OCI-LY3 (cell line): ENCODE measurements at regions not wholly inside any gene's neighbourhood (a gene's known extent, or its start where the extent isn't known, plus 50 kb on each side); places are given as distances from the start of the nearest gene placed in this dataset.

Source experiments
- H2AFZ ChIP-seq: fragments of 200-600, 300-600 bp; shearing (Covaris generic); 2 replicates; pipeline ENCODE4 v1.6.0; 2014; ENCODE audit warnings: antibody characterized with exemption, low read depth, low read length
- H3K27ac ChIP-seq: fragments of 200-600, 300-600 bp; sonication (generic); 2 replicates; pipeline ENCODE4 v1.5.1; 2014; ENCODE audit warnings: mild to moderate bottlenecking, low read length, moderate library complexity, mixed read lengths
- H3K27me3 ChIP-seq: fragments of 200-600, 300-600 bp; sonication (generic); 2 replicates; pipeline ENCODE4 v1.6.1; 2014; ENCODE audit warnings: low read depth, low read length, mixed read lengths
- H3K36me3 ChIP-seq: fragments of 200-600, 300-600 bp; sonication (generic); replicated peaks from 2 replicates; pipeline ENCODE3; 2014; ENCODE audit warnings: low read depth, low read length, mixed read lengths
- H3K4me1 ChIP-seq: fragments of 300-600, 200-600 bp; sonication (generic); 2 replicates; pipeline ENCODE4 v1.6.1; 2014; ENCODE audit warnings: low read length, mixed read lengths
- H3K4me2 ChIP-seq: fragments of 200-600, 300-600 bp; sonication (generic); 2 replicates; pipeline ENCODE4 v1.6.1; 2014; ENCODE audit warnings: low read length, mixed read lengths
- H3K4me3 ChIP-seq: fragments of 300-600, 200-600 bp; sonication (generic); 2 replicates; pipeline ENCODE4 v1.5.1; 2014; ENCODE audit warnings: antibody characterized with exemption, mild to moderate bottlenecking, low read length, moderate library complexity
- H3K79me2 ChIP-seq: fragments of 300-600, 200-600 bp; shearing (Covaris generic); 2 replicates; pipeline ENCODE4 v1.6.1; 2014; ENCODE audit warnings: mild to moderate bottlenecking, low read length, mixed read lengths
- H3K9ac ChIP-seq: fragments of 300-600, 200-600 bp; shearing (Covaris generic); 2 replicates; pipeline ENCODE4 v1.6.0; 2014; ENCODE audit warnings: mild to moderate bottlenecking, low read length, moderate library complexity
- H3K9me3 ChIP-seq: fragments of 200-600, 300-600 bp; shearing (Covaris generic); 2 replicates; pipeline ENCODE4 v1.6.1; 2014; ENCODE audit warnings: low read length, mixed read lengths; ENCODE audit not compliant: insufficient read depth
- H4K20me1 ChIP-seq: fragments of 200-600, 300-600 bp; sonication (generic); 2 replicates; pipeline ENCODE4 v1.6.1; 2016; ENCODE audit warnings: low read length, mixed read lengths; ENCODE audit not compliant: insufficient read depth
- EZH2phosphoT487 ChIP-seq: fragments of 200-600 bp; shearing (Covaris generic); IDR thresholded peaks from 2 replicates; pipeline ENCODE4 v1.6.1; 2018; ENCODE audit warnings: antibody characterized with exemption, mixed run types, low read depth
- TF ChIP-seq, protein P1 (sequence below): fragments of 200-600, 300-600 bp; sonication (generic); IDR thresholded peaks from 2 replicates; pipeline ENCODE4 v1.5.1; 2014; ENCODE audit warnings: antibody characterized with exemption, low read length, low read depth

DNA sequence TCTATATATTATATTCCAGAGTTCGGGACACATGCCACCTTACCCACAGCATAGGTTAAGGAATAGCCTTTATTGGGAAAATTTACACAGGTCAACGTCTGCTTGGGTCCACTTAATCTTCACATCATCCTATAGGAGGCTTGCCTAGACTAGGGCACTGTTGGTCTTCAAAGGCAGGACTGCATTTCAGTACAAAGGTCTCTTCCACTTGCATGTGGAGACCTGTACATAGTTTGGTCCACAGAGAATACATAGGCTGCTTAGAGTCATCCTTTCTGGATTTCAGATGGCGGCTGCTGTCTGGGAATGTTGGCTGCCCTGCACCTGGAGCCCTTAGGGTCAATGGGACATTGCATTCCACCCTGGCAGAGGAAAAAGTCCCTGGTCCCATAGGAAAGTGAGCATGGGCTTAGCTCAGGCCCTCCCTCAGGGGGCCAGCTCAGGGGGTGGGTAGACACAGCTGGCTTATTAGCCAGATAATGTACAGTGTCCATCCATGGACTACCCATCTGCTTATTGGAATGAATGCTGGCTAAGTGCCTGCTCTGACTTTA lies 75.3 kb upstream of the TGFBR2 start:
- TF ChIP-seq EZH2phosphoT487, result no peak
- TF ChIP-seq, protein P1, sequence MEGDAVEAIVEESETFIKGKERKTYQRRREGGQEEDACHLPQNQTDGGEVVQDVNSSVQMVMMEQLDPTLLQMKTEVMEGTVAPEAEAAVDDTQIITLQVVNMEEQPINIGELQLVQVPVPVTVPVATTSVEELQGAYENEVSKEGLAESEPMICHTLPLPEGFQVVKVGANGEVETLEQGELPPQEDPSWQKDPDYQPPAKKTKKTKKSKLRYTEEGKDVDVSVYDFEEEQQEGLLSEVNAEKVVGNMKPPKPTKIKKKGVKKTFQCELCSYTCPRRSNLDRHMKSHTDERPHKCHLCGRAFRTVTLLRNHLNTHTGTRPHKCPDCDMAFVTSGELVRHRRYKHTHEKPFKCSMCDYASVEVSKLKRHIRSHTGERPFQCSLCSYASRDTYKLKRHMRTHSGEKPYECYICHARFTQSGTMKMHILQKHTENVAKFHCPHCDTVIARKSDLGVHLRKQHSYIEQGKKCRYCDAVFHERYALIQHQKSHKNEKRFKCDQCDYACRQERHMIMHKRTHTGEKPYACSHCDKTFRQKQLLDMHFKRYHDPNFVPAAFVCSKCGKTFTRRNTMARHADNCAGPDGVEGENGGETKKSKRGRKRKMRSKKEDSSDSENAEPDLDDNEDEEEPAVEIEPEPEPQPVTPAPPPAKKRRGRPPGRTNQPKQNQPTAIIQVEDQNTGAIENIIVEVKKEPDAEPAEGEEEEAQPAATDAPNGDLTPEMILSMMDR, result no peak
- H3K9me3 ChIP-seq, result no peaks in the 10 kb centered on the region
- H3K4me2 ChIP-seq, result no peak overlapping the region
- H3K36me3 ChIP-seq, result no peaks in the 10 kb centered on the region
- no peaks in the 10 kb centered on the region for H4K20me1 ChIP-seq
- H3K4me1 ChIP-seq, result no peaks in the 10 kb centered on the region
- no peaks in the 10 kb centered on the region for H3K27me3 ChIP-seq
- H3K27ac ChIP-seq, result no peak overlapping the region
- H3K79me2 ChIP-seq, result no peaks in the 10 kb centered on the region
- no peak overlapping the region for H3K9ac ChIP-seq
- H3K4me3 ChIP-seq, result no peak overlapping the region
- H2AFZ ChIP-seq, result no peak overlapping the region

DNA sequence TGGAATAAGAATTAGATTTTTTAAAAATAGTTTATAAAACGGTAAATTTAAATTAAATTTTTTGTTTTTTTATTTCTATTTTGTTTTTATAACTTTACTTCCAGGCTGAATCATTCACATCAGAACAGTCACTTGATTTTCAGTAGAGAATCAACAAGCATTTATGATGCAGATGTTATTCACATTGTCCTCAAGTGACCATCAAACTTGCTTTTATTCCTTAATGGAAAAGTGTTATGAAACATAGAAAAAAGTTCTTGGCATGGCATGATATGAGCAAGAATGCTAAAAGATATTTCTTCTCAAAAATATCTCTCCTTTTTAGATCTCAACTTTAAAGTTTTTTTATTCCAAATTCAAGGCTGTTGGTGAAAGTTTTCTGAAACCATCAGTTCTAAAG lies 70.9 kb upstream of the TGFBR2 start:
- no peak for TF ChIP-seq EZH2phosphoT487
- TF ChIP-seq, protein P1, result no peak
- H3K79me2 ChIP-seq, result no peaks in the 10 kb centered on the region

DNA sequence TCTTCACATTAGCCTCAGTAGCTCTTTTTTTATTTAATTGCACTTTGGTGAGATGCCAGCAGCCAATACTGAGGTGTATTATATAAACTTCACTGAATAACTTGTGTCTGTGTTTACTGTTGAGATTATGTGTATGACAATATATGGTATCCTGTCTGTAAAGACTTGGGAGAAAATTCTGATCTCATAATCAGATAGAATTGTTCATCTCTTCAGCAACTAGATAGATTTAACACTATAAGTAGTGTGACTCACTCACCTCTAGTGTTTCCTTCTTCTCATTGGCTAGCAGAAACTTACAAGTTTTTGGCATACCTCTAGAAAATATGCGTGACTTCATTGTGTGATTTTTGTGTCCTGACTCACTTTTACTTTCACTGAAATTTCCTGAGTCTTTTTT lies 67.6 kb upstream of the TGFBR2 start:
- no peak overlapping the region for H3K4me3 ChIP-seq
- H3K9me3 ChIP-seq, result no peaks in the 10 kb centered on the region
- no peaks in the 10 kb centered on the region for H3K79me2 ChIP-seq
- no peaks in the 10 kb centered on the region for H3K36me3 ChIP-seq
- H3K4me2 ChIP-seq, result no peak overlapping the region
- no peak overlapping the region for H2AFZ ChIP-seq
- no peaks in the 10 kb centered on the region for H3K27me3 ChIP-seq
- H3K27ac ChIP-seq, result no peak overlapping the region
- no peaks in the 10 kb centered on the region for H3K4me1 ChIP-seq
- no peaks in the 10 kb centered on the region for H4K20me1 ChIP-seq
- TF ChIP-seq, protein P1, result no peak
- no peak for TF ChIP-seq EZH2phosphoT487
- H3K9ac ChIP-seq, result no peak overlapping the region

More for the DNA sequence above, 70.9 kb upstream of the TGFBR2 start:
- no peak overlapping the region for H3K9ac ChIP-seq
- no peaks in the 10 kb centered on the region for H3K9me3 ChIP-seq
- no peak overlapping the region for H3K4me2 ChIP-seq
- H3K4me1 ChIP-seq, result no peaks in the 10 kb centered on the region
- H3K36me3 ChIP-seq, result no peaks in the 10 kb centered on the region
- no peak overlapping the region for H2AFZ ChIP-seq
- no peak overlapping the region for H3K4me3 ChIP-seq
- no peaks in the 10 kb centered on the region for H3K27me3 ChIP-seq
- H3K27ac ChIP-seq, result no peak overlapping the region
- no peaks in the 10 kb centered on the region for H4K20me1 ChIP-seq

GRCh38 chr3:30539206-30539605 lies 67.2 kb upstream of the TGFBR2 start:
- H2AFZ ChIP-seq, result no peak overlapping the region
- no peak overlapping the region for H3K4me2 ChIP-seq
- H3K27me3 ChIP-seq, result no peaks in the 10 kb centered on the region

More at GRCh38 chr3:30539206-30539605, 67.2 kb upstream of the TGFBR2 start:
- Histone ChIP-seq H3K4me3 (no peak overlapping the region), H4K20me1 (no peaks in the 10 kb centered on the region), H3K4me1 (no peaks in the 10 kb centered on the region), H3K9me3 (no peaks in the 10 kb centered on the region), H3K79me2 (no peaks in the 10 kb centered on the region), H3K9ac (no peak overlapping the region), H3K27ac (no peak overlapping the region), H3K36me3 (no peaks in the 10 kb centered on the region)
- no peak for TF ChIP-seq EZH2phosphoT487
- TF ChIP-seq, protein P1, result no peak
